GM21526 (cell line): ENCODE measurements at regions not wholly inside any gene's neighbourhood (a gene's known extent, or its start where the extent isn't known, plus 50 kb on each side); places are given as distances from the start of the nearest gene placed in this dataset.
"Not testable (repeated sequence)": the region's sequence is repeated elsewhere in the genome, so short reads cannot be mapped to it uniquely, and the experiment has no call there.

Source experiments
- ATAC-seq: cut with Tn5 transposase; IDR thresholded peaks from one replicate; pipeline ENCODE4 v1.9.1; 2021; ENCODE audit warnings: moderate library complexity; ENCODE audit not compliant: unreplicated experiment, low FRiP score

GRCh38 chr2:17208511-17208910 is 309.7 kb downstream of the RAD51AP2 start:
- no peak for ATAC-seq

- no peak for ATAC-seq
These were observed 311.5 kb downstream of the RAD51AP2 start for GRCh38 chr2:17206771-17207170.

GRCh38 chr2:17204214-17204613 is 314.0 kb downstream of the RAD51AP2 start:
- not testable (repeated sequence) for ATAC-seq

- ATAC-seq = peak; percentile 97
These were observed 315.6 kb downstream of the RAD51AP2 start for GRCh38 chr2:17202628-17203027.

GRCh38 chr2:17199741-17200140 is 318.5 kb downstream of the RAD51AP2 start:
- ATAC-seq = no peak

- no peak for ATAC-seq
These were observed 321.9 kb downstream of the RAD51AP2 start for GRCh38 chr2:17196380-17196779.

- no peak for ATAC-seq
These were observed 323.2 kb downstream of the RAD51AP2 start for GRCh38 chr2:17195016-17195415.

GRCh38 chr2:17194083-17194482 is 324.2 kb downstream of the RAD51AP2 start:
- no peak for ATAC-seq

- not testable (repeated sequence) for ATAC-seq
These were observed 324.8 kb downstream of the RAD51AP2 start for GRCh38 chr2:17193433-17193890.

GRCh38 chr2:17191223-17191622 is 327.0 kb downstream of the RAD51AP2 start:
- ATAC-seq = no peak

GRCh38 chr2:17190527-17190926 is 327.7 kb downstream of the RAD51AP2 start:
- no peak for ATAC-seq

- ATAC-seq = no peak
These were observed 329.5 kb downstream of the RAD51AP2 start for GRCh38 chr2:17188721-17189120.

- no peak for ATAC-seq
These were observed 333.7 kb downstream of the RAD51AP2 start for GRCh38 chr2:17184512-17184911.

GRCh38 chr2:17182399-17182798 is 335.8 kb downstream of the RAD51AP2 start:
- ATAC-seq = no peak

- no peak for ATAC-seq
These were observed 337.0 kb downstream of the RAD51AP2 start for GRCh38 chr2:17181051-17181752.

GRCh38 chr2:17179145-17179808 is 339.0 kb downstream of the RAD51AP2 start:
- no peak for ATAC-seq

GRCh38 chr2:17177088-17177487 is 341.2 kb downstream of the RAD51AP2 start:
- no peak for ATAC-seq

- peak; percentile 94 for ATAC-seq
These were observed 346.7 kb downstream of the RAD51AP2 start for GRCh38 chr2:17171446-17172049.

GRCh38 chr2:17166506-17166905 is 351.7 kb downstream of the RAD51AP2 start:
- ATAC-seq = no peak

- ATAC-seq = no peak
These were observed 353.7 kb downstream of the RAD51AP2 start for GRCh38 chr2:17164550-17164949.

- ATAC-seq = no peak
These were observed 354.6 kb downstream of the RAD51AP2 start for GRCh38 chr2:17163638-17164037.

GRCh38 chr2:17162713-17163112 is 355.5 kb downstream of the RAD51AP2 start:
- ATAC-seq = no peak
